ENCODE measurements at regions not wholly inside any gene's neighbourhood (a gene's known extent, or its start where the extent isn't known, plus 50 kb on each side); places are given as distances from the start of the nearest gene placed in this dataset.

GRCh38 chr3:25289663-25290062 lies 138.4 kb upstream of the RARB start:
- TF ChIP-seq CTCF (IDR thresholded peaks at IDR 0.05), result no peak
- TF ChIP-seq POLR2A (IDR thresholded peaks at IDR 0.05), result no peak
